HepG2 (cell line): ENCODE measurements at regions not wholly inside any gene's neighbourhood (a gene's known extent, or its start where the extent isn't known, plus 50 kb on each side); places are given as distances from the start of the nearest gene placed in this dataset.

Source experiments
- ATAC-seq: fragments of 200-7000 bp; cut with Tn5 transposase; 3 replicates; pipeline ENCODE4 v1.9.1; 2020; ENCODE audit warnings: mild to moderate bottlenecking, moderate library complexity
- BruUV-seq: library from RNA; stranded (reverse); fragments of 400-500 nt; replicated peaks from 2 replicates; lab custom pipeline; 2021; lab: Mats Ljungman, UMichigan
- CTCF ChIA-PET: fragments of 300-600 bp; formaldehyde crosslinking; extraction: SDS; loops from one replicate; lab custom pipeline; 2021; ENCODE audit warnings: low total read pairs, inconsistent platforms, low intra/inter-chr PET ratio; lab: Yijun Ruan, JAX
- POLR2A ChIA-PET: fragments of 350-600 bp; sonication (Branson Sonifier 250); formaldehyde crosslinking; loops from one replicate; lab custom pipeline; 2020; ENCODE audit warnings: antibody characterized with exemption, inconsistent platforms; lab: Yijun Ruan, JAX
- DNase-seq: peaks from one replicate; pipeline ENCODE4 v3.0.0-alpha.2; 2015; ENCODE audit warnings: low spot score
- FAIRE-seq: peaks from 3 replicates; lab custom pipeline; 2011; peaks lifted over from hg19 to GRCh38; lab: Jason Lieb, UNC
- H2AFZ ChIP-seq: one replicate; pipeline ENCODE4 v1.6.1; 2011; ENCODE audit warnings: low read length, inconsistent platforms
- H3K27ac ChIP-seq: fragments of 300-600 bp; 3 replicates; pipeline ENCODE4 v1.8.0; 2011; ENCODE audit warnings: mixed run types, mild to moderate bottlenecking, mixed read lengths, low read length, inconsistent platforms; ENCODE audit not compliant: insufficient read depth; ENCODE audit errors: extremely low read length
- H3K27me3 ChIP-seq, 2 experiments: fragments of 200-600 bp in 1 of 2; 2 replicates in 1 of 2; 3 replicates in 1 of 2; pipeline versions ENCODE4 v1.6.0 to v1.8.0; 2011; ENCODE audit warnings: low read length in 2 of 2, mild to moderate bottlenecking in 2 of 2, moderate library complexity in 2 of 2, inconsistent platforms in 1 of 2; ENCODE audit not compliant: insufficient read depth in 2 of 2, control insufficient read depth in 1 of 2
- H3K36me3 ChIP-seq, 2 experiments: fragments of 200-600 bp in 1 of 2; replicated peaks in 1 of 2; 2 replicates in 1 of 2; 3 replicates in 1 of 2; pipeline versions ENCODE4 v1.5.1 to v1.8.0; 2011; ENCODE audit warnings: low read length in 2 of 2, inconsistent platforms in 1 of 2; ENCODE audit not compliant: insufficient read depth in 2 of 2, control insufficient read depth in 1 of 2
- H3K4me1 ChIP-seq: 2 replicates; pipeline ENCODE4 v1.5.1; 2012; ENCODE audit warnings: low read length, inconsistent platforms; ENCODE audit not compliant: insufficient read depth
- H3K4me2 ChIP-seq: 2 replicates; pipeline ENCODE4 v1.6.0; 2011; ENCODE audit warnings: low read depth, low read length, inconsistent platforms
- H3K4me3 ChIP-seq, 3 experiments: fragments of 200-600 bp in 1 of 3; sonication (generic), shearing (Covaris generic) in 1 of 3; replicated peaks in 1 of 3; 2 replicates each; pipeline ENCODE4 v1.5.1; 2011 to 2016; ENCODE audit warnings: low read length in 3 of 3, inconsistent platforms in 2 of 3, low read depth in 2 of 3, mild to moderate bottlenecking in 2 of 3, control low read depth in 1 of 3, mixed read lengths in 1 of 3; ENCODE audit not compliant: insufficient read depth in 1 of 3
- H3K79me2 ChIP-seq: one replicate; pipeline ENCODE4 v1.6.1; 2011; ENCODE audit warnings: low read length, inconsistent platforms; ENCODE audit not compliant: insufficient read depth
- H3K9ac ChIP-seq: 2 replicates; pipeline ENCODE4 v1.6.0; 2011; ENCODE audit warnings: mild to moderate bottlenecking, low read depth, low read length, inconsistent platforms; ENCODE audit not compliant: insufficient read depth
- H3K9me3 ChIP-seq: 2 replicates; pipeline ENCODE4 v1.5.1; 2012; ENCODE audit warnings: mild to moderate bottlenecking, low read length
- H4K20me1 ChIP-seq: 2 replicates; pipeline ENCODE4 v1.6.0; 2011; ENCODE audit warnings: inconsistent platforms, mild to moderate bottlenecking, low read length, moderate library complexity; ENCODE audit not compliant: insufficient read depth
- KMT2B ChIP-seq: IDR thresholded peaks from 2 replicates; pipeline ENCODE4 v1.6.1; 2016; ENCODE audit warnings: missing genetic modification reagents, missing compliant biosample characterization
- NFYC ChIP-seq: IDR thresholded peaks from 2 replicates; pipeline ENCODE4 v1.6.1; 2016; ENCODE audit warnings: missing genetic modification reagents, missing compliant biosample characterization
- RXRA ChIP-seq: sonication (generic); formaldehyde crosslinking; IDR thresholded peaks from 2 replicates; pipeline ENCODE4 v1.5.1; 2020; ENCODE audit warnings: missing genetic modification reagents
- SMYD3 ChIP-seq: sonication (generic); formaldehyde crosslinking; IDR thresholded peaks from 2 replicates; pipeline ENCODE4 v1.8.1; 2023; ENCODE audit warnings: mild to moderate bottlenecking, missing genetic modification reagents
- ZFYVE20 ChIP-seq: sonication (generic); formaldehyde crosslinking; IDR thresholded peaks from 2 replicates; pipeline ENCODE4 v1.8.0; 2023; ENCODE audit warnings: low read depth, mild to moderate bottlenecking, moderate library complexity, missing genetic modification reagents, borderline replicate concordance
- ZNF296 ChIP-seq: sonication (generic); formaldehyde crosslinking; conservative IDR thresholded peaks from 2 replicates; pipeline ENCODE4 v1.5.0; 2020; ENCODE audit warnings: mild to moderate bottlenecking, missing genetic modification reagents
- ZNF335 ChIP-seq: sonication (generic); formaldehyde crosslinking; IDR thresholded peaks from 2 replicates; pipeline ENCODE4 v1.4.0; 2020; ENCODE audit warnings: missing genetic modification reagents
- ZNF839 ChIP-seq: sonication (generic); formaldehyde crosslinking; IDR thresholded peaks from 2 replicates; pipeline ENCODE4 v1.4.0; 2020; ENCODE audit warnings: missing genetic modification reagents, mild to moderate bottlenecking, borderline replicate concordance
- ZNF879 ChIP-seq: sonication (generic); formaldehyde crosslinking; IDR thresholded peaks from 2 replicates; pipeline ENCODE4 v1.8.1; 2023; ENCODE audit warnings: missing genetic modification reagents
- ZSCAN25 ChIP-seq: sonication (generic); formaldehyde crosslinking; IDR thresholded peaks from 2 replicates; pipeline ENCODE4 v1.8.0; 2022; ENCODE audit warnings: mild to moderate bottlenecking, missing genetic modification reagents
- WGBS: methylation state at CpG from one replicate; pipeline ENCODE4 v1.1.6; 2017; ENCODE audit warnings: low lambda C conversion rate; 5-methylcytosine and 5-hydroxymethylcytosine counted together
- in situ Hi-C: cut with HindIII; loops from 2 replicates; pipeline ENCODE4 v1.10.0; 2017; ENCODE audit warnings: low pct_unique_long_range_greater_than_20kb; ENCODE audit not compliant: extremely low pct_ligation_motif_present
- intact Hi-C: fragments of 100-400 bp; cut with micrococcal nuclease; formaldehyde crosslinking; loops from one replicate; pipeline ENCODE4 v1.10.0; 2022; ENCODE audit not compliant: unreplicated experiment
- TF ChIP-seq, protein P1 (sequence below): sonication (generic); formaldehyde crosslinking; IDR thresholded peaks from 2 replicates; pipeline ENCODE4 v1.5.1; 2020; ENCODE audit warnings: mild to moderate bottlenecking, missing genetic modification reagents, moderate library complexity
- TF ChIP-seq, protein P2 (sequence below): sonication (generic); formaldehyde crosslinking; IDR thresholded peaks from 2 replicates; pipeline ENCODE4 v1.4.0; 2020; ENCODE audit warnings: missing genetic modification reagents

DNA sequence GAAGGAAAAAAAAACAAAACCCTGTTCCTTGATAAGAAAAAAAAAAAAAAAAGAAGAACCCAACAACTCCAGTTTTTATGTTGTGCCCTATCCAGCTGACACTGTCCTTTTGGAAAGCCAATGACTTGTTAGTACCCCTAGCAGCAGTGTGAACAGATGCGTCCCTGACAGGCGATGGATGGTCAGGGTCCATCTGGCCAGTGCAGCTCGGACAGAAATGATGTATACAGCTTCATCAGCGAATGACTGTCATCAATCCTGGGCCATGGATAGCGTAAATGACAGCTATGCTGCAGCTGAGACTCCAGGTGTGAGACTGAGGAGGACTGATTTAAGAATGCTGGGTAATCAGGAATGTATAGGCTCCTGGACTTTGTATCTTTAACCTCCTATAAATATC is 318.8 kb upstream of the FIGN start:
- intact Hi-C loops, result no loop called here
- Histone ChIP-seq H3K36me3 (no peaks in the 10 kb centered on the region), H3K4me2 (no peak overlapping the region), H3K9me3 (no peaks in the 10 kb centered on the region), H2AFZ (no peak overlapping the region), H3K27ac (no peak overlapping the region), H3K27me3 (no peaks in the 10 kb centered on the region), H3K4me1 (no peaks in the 10 kb centered on the region), H3K9ac (no peak overlapping the region), H3K79me2 (no peaks in the 10 kb centered on the region), H3K4me3 (no peak overlapping the region), H4K20me1 (no peaks in the 10 kb centered on the region)
- BruUV-seq, result no TSS peak
- TF ChIP-seq RXRA, result no peak
- TF ChIP-seq ZSCAN25, result no peak
- TF ChIP-seq NFYC (CRISPR knock-in tag), result no peak
- TF ChIP-seq ZFYVE20, result no peak
- TF ChIP-seq, protein P1, sequence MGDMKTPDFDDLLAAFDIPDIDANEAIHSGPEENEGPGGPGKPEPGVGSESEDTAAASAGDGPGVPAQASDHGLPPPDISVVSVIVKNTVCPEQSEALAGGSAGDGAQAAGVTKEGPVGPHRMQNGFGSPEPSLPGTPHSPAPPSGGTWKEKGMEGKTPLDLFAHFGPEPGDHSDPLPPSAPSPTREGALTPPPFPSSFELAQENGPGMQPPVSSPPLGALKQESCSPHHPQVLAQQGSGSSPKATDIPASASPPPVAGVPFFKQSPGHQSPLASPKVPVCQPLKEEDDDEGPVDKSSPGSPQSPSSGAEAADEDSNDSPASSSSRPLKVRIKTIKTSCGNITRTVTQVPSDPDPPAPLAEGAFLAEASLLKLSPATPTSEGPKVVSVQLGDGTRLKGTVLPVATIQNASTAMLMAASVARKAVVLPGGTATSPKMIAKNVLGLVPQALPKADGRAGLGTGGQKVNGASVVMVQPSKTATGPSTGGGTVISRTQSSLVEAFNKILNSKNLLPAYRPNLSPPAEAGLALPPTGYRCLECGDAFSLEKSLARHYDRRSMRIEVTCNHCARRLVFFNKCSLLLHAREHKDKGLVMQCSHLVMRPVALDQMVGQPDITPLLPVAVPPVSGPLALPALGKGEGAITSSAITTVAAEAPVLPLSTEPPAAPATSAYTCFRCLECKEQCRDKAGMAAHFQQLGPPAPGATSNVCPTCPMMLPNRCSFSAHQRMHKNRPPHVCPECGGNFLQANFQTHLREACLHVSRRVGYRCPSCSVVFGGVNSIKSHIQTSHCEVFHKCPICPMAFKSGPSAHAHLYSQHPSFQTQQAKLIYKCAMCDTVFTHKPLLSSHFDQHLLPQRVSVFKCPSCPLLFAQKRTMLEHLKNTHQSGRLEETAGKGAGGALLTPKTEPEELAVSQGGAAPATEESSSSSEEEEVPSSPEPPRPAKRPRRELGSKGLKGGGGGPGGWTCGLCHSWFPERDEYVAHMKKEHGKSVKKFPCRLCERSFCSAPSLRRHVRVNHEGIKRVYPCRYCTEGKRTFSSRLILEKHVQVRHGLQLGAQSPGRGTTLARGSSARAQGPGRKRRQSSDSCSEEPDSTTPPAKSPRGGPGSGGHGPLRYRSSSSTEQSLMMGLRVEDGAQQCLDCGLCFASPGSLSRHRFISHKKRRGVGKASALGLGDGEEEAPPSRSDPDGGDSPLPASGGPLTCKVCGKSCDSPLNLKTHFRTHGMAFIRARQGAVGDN, result no peak
- TF ChIP-seq ZNF879 (CRISPR knock-in tag), result no peak
- in situ Hi-C loops, result no loop called here
- FAIRE-seq, result no peak
- no peak for DNase-seq
- ATAC-seq, result no peak
- ChIA-PET CTCF (no interaction called here), POLR2A (no interaction called here)
- 3% methylated on average over 5 of the region's 5 CpGs for WGBS

GRCh38 chr2:164053021-164053420 is 317.2 kb upstream of the FIGN start:
- no peak for ATAC-seq
- no peak overlapping the region for H3K4me3 ChIP-seq
- no peaks in the 10 kb centered on the region for H3K36me3 ChIP-seq
- H3K79me2 ChIP-seq, result no peaks in the 10 kb centered on the region
- in situ Hi-C loops (no loop called here), intact Hi-C loops (no loop called here)
- no peak overlapping the region for H3K27ac ChIP-seq
- no peak overlapping the region for H3K4me2 ChIP-seq
- CTCF ChIA-PET, result no interaction called here
- H4K20me1 ChIP-seq, result no peaks in the 10 kb centered on the region
- BruUV-seq, result no TSS peak
- no peak overlapping the region for H2AFZ ChIP-seq
- no peak for FAIRE-seq
- POLR2A ChIA-PET, result no interaction called here
- no peak for DNase-seq
- no peaks in the 10 kb centered on the region for H3K9me3 ChIP-seq
- TF ChIP-seq SMYD3 (CRISPR knock-in tag) (no peak), ZNF335 (CRISPR knock-in tag) (no peak), ZNF296 (CRISPR knock-in tag) (no peak), ZNF839 (CRISPR knock-in tag) (no peak), KMT2B (no peak)
- TF ChIP-seq, protein P2, sequence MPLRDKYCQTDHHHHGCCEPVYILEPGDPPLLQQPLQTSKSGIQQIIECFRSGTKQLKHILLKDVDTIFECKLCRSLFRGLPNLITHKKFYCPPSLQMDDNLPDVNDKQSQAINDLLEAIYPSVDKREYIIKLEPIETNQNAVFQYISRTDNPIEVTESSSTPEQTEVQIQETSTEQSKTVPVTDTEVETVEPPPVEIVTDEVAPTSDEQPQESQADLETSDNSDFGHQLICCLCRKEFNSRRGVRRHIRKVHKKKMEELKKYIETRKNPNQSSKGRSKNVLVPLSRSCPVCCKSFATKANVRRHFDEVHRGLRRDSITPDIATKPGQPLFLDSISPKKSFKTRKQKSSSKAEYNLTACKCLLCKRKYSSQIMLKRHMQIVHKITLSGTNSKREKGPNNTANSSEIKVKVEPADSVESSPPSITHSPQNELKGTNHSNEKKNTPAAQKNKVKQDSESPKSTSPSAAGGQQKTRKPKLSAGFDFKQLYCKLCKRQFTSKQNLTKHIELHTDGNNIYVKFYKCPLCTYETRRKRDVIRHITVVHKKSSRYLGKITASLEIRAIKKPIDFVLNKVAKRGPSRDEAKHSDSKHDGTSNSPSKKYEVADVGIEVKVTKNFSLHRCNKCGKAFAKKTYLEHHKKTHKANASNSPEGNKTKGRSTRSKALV (CRISPR knock-in tag), result no peak
- no peaks in the 10 kb centered on the region for H3K4me1 ChIP-seq
- 3% methylated on average over 2 of the region's 2 CpGs for WGBS
- no peak overlapping the region for H3K9ac ChIP-seq
- no peaks in the 10 kb centered on the region for H3K27me3 ChIP-seq
